Lung (tissue), 11 donors: ENCODE measurements at regions not wholly inside any gene's neighbourhood (a gene's known extent, or its start where the extent isn't known, plus 50 kb on each side); places are given as distances from the start of the nearest gene placed in this dataset.

Experiments
- ATAC-seq: fragments of 200-7000 bp; cut with Tn5 transposase; one replicate; pipeline ENCODE4 v1.9.1; 2020; ENCODE audit warnings: moderate number of reproducible peaks; ENCODE audit not compliant: insufficient read depth, low FRiP score
- DNase-seq, 3 donors: peaks; one replicate each; pipeline ENCODE4 v3.0.0-alpha.2; 2013 to 2017
- H3K27ac ChIP-seq, 2 donors: one replicate each; pipeline ENCODE4 v1.5.1; 2013; ENCODE audit warnings: mild to moderate bottlenecking in 2 of 2, moderate library complexity in 2 of 2, control low read depth in 1 of 2, inconsistent platforms in 1 of 2, low read depth in 1 of 2, low read length in 1 of 2
- H3K27me3 ChIP-seq, 3 donors: one replicate each; pipeline ENCODE4 v1.5.1; 2013; ENCODE audit warnings: low read length in 2 of 3; ENCODE audit not compliant: control insufficient read depth in 3 of 3, insufficient read depth in 3 of 3
- H3K36me3 ChIP-seq, 4 donors: one replicate each; pipeline ENCODE4 v1.5.1; 2013; ENCODE audit warnings: low read length in 4 of 4, mild to moderate bottlenecking in 1 of 4, moderate library complexity in 1 of 4; ENCODE audit not compliant: control insufficient read depth in 4 of 4, insufficient read depth in 4 of 4
- H3K4me1 ChIP-seq, 5 donors: one replicate each; pipeline ENCODE4 v1.5.1; 2013; ENCODE audit warnings: low read length in 5 of 5, mild to moderate bottlenecking in 2 of 5, moderate library complexity in 1 of 5; ENCODE audit not compliant: control insufficient read depth in 5 of 5, insufficient read depth in 5 of 5
- H3K4me3 ChIP-seq: one replicate; pipeline ENCODE4 v1.5.1; 2013; ENCODE audit warnings: mild to moderate bottlenecking, control low read depth, moderate library complexity
- H3K9ac ChIP-seq, 2 donors: one replicate each; pipeline ENCODE4 v1.5.1; 2013; ENCODE audit warnings: low read length in 2 of 2, control low read depth in 1 of 2; ENCODE audit not compliant: insufficient read depth in 1 of 2
- H3K9me3 ChIP-seq, 4 donors: one replicate each; pipeline ENCODE4 v1.5.1; 2013; ENCODE audit warnings: low read length in 3 of 4, mild to moderate bottlenecking in 1 of 4, moderate library complexity in 1 of 4; ENCODE audit not compliant: control insufficient read depth in 4 of 4, insufficient read depth in 3 of 4
- WGBS, 2 donors: extraction: QIAGEN DNeasy Blood & Tissue Kit; methylation state at CpG; one replicate each; pipeline ENCODE4 v1.1.7; 2013; 5-methylcytosine and 5-hydroxymethylcytosine counted together
- TF ChIP-seq, protein P1 (sequence below): IDR thresholded peaks from 2 replicates; pipeline ENCODE4 v1.5.1; 2012; ENCODE audit warnings: mild to moderate bottlenecking; ENCODE audit errors: control extremely low read depth, extremely low read depth
- donor health status: control.
- donor health status: control.
- donor health status: Bipolar disorder and iron deficiency.
- donor health status: healthy.
- donor health status: DM: yes; HTN: yes; CAD: no.

DNA sequence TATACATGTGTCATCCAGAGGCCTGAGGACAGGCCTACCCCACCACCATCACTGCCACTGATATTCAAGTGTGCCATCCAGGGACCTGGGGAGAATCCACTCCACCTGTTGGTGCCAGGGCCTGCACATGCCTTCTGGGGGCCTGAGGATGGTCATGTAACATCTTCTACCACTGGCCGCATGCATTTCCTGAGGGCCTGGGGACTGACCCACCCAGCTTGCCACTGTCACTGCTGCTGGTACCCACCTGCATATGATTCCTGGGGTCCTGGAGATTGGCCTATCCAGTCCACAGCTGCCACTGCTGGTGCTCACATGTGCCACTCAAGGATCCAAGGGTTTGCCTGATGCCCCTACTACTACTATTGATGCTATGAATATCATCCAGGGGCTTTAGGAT is 184.3 kb upstream of the SYNCRIP start:
- no peak overlapping the region for H3K27ac ChIP-seq
- H3K27me3 ChIP-seq: no peaks in the 10 kb centered on the region
- H3K36me3 ChIP-seq: no peaks in the 10 kb centered on the region
- no peak for DNase-seq
- H3K9ac ChIP-seq: no peak overlapping the region
- ATAC-seq: no peak
- no peaks in the 10 kb centered on the region for H3K4me1 ChIP-seq
- peaks cover 0 to 25% (median 16%) of the 10 kb centered on the region in 4 donors for H3K9me3 ChIP-seq
- 93 to 94% methylated on average over 1 of the region's 1 CpG for WGBS, 2 donors
- TF ChIP-seq, protein P1, sequence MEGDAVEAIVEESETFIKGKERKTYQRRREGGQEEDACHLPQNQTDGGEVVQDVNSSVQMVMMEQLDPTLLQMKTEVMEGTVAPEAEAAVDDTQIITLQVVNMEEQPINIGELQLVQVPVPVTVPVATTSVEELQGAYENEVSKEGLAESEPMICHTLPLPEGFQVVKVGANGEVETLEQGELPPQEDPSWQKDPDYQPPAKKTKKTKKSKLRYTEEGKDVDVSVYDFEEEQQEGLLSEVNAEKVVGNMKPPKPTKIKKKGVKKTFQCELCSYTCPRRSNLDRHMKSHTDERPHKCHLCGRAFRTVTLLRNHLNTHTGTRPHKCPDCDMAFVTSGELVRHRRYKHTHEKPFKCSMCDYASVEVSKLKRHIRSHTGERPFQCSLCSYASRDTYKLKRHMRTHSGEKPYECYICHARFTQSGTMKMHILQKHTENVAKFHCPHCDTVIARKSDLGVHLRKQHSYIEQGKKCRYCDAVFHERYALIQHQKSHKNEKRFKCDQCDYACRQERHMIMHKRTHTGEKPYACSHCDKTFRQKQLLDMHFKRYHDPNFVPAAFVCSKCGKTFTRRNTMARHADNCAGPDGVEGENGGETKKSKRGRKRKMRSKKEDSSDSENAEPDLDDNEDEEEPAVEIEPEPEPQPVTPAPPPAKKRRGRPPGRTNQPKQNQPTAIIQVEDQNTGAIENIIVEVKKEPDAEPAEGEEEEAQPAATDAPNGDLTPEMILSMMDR: no peak
- no peak overlapping the region for H3K4me3 ChIP-seq

DNA sequence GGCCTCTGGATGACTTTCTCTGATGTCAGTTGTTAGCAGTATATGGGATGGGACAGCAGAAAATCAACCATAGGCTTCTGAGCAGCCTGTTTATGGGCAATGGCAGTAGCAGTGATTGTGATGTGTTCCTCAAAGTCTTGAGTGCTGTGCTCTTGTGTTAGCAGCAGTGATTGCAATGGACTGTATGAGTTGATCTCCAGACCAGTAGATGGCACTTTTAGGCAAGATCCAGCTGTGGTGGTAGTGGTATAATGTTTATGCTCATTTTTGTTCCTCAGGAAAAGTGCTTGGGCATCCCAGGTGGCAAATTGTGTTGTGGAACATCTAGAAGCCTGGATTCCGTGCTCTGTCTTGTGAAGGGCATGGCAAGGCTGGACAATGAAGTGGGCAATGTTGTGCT is 181.6 kb upstream of the SYNCRIP start:
- Histone ChIP-seq H3K27ac (no peak overlapping the region), H3K9ac (no peak overlapping the region), H3K4me1 (no peaks in the 10 kb centered on the region), H3K4me3 (no peak overlapping the region), H3K27me3 (no peaks in the 10 kb centered on the region), H3K36me3 (no peaks in the 10 kb centered on the region), H3K9me3 (peaks cover 0 to 25% (median 16%) of the 10 kb centered on the region in 4 donors)
- TF ChIP-seq, protein P1: no peak
- ATAC-seq (no peak), DNase-seq (no peak)
- 78 to 95% methylated on average over 1 of the region's 1 CpG for WGBS, 2 donors

DNA sequence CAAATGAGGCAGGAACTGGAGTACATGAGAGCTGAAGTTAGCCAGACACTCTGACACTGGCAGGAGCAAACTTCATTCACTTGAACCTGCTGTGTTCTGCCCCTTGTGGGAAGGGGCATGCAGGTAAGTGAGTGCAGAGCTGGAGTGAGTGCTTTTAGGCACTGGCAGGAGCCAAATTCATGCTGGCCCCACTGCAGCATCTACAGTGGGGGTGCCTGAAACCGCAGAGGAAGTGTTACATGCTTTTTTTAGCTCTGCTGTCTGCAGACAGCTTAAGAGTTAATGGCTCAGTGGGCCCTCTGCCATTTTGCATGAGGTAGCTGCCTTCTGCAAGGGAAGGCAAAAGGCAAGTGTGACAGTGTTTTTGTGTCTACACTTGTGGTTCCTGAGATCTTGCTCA is 167.9 kb upstream of the SYNCRIP start:
- H3K36me3 ChIP-seq: no peaks in the 10 kb centered on the region
- no peak for DNase-seq
- H3K27me3 ChIP-seq: no peaks in the 10 kb centered on the region
- H3K9me3 ChIP-seq: peaks cover 0 to 14% (median 8%) of the 10 kb centered on the region in 4 donors
- H3K4me1 ChIP-seq: no peaks in the 10 kb centered on the region
- TF ChIP-seq, protein P1: no peak
- no peak overlapping the region for H3K9ac ChIP-seq
- 62 to 93% methylated on average over 1 of the region's 1 CpG for WGBS, 2 donors
- no peak for ATAC-seq
- no peak overlapping the region for H3K27ac ChIP-seq
- H3K4me3 ChIP-seq: no peak overlapping the region

DNA sequence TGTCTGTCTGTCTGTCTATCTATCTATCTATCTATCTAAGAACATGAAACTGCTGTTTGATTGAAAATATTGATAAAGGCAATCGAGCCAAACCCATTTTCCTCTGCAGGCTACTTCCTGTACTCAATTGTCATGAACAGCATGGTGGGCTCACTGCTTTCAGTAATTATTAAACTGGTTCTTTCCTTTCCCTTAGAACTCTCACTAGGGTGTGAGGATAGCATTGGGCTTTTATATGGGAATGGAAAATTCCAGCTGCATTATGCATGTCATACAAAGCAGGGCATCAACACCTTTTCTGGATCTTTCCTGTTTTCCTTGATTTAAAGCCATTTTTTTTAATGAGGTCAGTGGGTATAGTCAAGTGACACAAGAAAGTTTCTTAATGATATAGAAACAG is 161.0 kb upstream of the SYNCRIP start:
- Histone ChIP-seq H3K27me3 (no peaks in the 10 kb centered on the region), H3K27ac (no peak overlapping the region), H3K9me3 (peaks cover 0 to 5% (median 0%) of the 10 kb centered on the region in 4 donors), H3K36me3 (no peaks in the 10 kb centered on the region), H3K4me1 (peaks cover 0 to under 1% (median 0%) of the 10 kb centered on the region in 5 donors), H3K4me3 (no peak overlapping the region), H3K9ac (no peak overlapping the region)
- 29 to 48% methylated on average over 1 of the region's 1 CpG for WGBS, 2 donors
- ATAC-seq (no peak), DNase-seq (no peak)
- TF ChIP-seq, protein P1: no peak
